NCI-H2107 treated with DMSO at 0.1 percent for 48 hours (cell line): ENCODE measurements at regions not wholly inside any gene's neighbourhood (a gene's known extent, or its start where the extent isn't known, plus 50 kb on each side); places are given as distances from the start of the nearest gene placed in this dataset.

Experiments used
- DNase-seq: peaks from one replicate; lab custom pipeline; 2025; ENCODE audit not compliant: unreplicated experiment; lab: John Stamatoyannopoulos, UW

DNA sequence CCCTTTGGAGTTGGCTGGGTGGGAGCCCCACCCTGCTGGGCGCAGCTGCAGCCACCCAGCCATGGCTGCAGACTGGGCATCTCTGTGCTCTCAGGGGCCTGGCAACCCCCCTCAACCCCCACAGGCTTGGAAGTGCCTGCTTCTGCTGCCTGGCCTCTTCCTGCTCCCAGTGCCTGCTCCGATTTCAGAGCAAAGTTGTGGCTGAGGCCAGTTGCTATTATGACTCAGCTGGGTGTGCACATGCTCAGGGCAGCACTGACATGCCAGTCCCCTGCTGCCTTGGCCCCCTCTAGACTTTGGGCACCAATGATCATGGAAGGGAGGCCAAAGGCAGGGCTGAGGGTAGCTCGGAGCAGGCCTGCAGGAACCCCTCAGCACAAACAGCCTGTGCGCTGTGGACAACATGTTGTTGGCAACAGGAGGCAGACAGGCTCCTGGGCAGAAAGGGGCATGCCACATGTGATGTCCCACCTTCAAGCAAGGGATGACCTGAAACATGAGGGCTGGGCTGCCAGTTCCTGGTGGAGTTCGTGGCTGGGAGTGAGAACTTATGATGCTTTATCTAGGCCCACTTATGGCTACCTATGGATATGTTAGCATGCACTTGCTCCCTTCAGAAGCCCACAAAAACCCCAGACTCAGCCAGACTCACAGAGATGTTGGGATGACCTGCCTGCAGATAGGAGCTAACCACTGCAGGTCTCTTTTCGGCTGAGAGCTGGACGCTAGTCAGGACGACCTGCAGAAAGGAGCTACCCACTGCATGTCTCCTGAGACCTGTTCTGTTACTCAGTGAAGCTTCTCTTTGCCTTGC, 96.4 kb upstream of the AMOTL1 start:
- DNase-seq: no peak

DNA sequence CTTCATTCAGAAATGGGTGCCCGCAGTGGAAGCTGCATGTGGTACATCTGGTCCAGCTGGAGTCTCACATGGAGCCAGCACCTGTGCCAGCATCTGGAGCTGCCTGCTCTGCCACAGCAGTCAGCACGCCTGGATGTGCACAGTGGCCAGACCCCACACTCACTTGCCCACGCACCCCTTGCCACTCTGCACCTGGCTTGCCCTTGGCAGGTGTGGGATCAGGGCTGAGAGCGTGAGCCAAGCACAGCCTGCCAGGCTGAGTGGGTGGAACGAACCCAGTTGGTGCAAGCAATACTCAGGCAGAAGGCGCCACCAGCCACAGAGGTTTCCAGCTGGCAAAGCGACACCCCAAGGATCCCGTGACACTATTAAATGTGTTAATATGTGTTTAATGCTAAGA, 95.5 kb upstream of the AMOTL1 start:
- no peak for DNase-seq

DNA sequence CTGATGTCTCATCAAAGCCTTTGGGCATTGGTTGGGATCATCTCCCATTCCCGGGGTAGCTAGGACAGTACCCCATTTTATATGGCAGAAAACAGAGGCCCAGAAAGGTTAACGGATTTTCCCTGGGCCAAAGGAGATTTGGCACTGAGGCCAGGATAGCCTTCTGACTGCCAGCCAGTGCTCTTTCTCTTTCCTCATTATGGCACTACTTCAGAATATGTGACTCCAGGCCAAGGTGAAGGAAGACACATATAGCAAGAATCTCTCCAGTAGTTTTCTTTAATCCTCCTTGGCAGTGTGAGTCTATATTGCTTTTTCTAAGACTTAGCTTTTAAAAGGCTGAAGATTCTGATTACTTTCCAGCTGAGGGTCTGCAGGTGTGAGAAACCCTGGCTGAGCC, 94.8 kb upstream of the AMOTL1 start:
- no peak for DNase-seq

DNA sequence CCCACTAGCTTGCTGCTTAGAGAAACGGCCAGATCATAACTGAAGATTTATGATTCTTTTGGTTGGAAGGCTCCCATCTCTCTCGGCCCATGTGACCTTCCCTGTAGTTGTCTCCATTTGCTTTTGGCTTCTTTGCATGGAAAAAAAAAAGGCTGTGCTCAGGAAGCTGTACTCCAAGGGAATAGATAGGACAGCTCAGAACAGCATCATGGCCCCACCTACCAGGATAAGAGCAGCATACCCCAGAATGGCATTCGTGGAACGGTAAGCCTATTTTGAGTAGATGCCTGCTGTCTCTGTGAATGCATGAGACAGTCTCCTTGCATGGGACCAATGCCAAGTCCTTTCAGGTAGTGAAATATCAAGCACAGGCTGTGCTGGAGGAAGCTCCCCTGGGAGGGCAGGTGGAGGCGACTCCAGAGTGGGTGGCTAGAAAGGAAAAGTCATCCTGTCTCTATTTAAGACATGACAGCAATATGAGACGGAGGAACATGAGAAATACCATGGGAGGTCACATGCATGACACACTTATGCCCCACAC, 94.1 kb upstream of the AMOTL1 start:
- DNase-seq: peak; percentile 87

DNA sequence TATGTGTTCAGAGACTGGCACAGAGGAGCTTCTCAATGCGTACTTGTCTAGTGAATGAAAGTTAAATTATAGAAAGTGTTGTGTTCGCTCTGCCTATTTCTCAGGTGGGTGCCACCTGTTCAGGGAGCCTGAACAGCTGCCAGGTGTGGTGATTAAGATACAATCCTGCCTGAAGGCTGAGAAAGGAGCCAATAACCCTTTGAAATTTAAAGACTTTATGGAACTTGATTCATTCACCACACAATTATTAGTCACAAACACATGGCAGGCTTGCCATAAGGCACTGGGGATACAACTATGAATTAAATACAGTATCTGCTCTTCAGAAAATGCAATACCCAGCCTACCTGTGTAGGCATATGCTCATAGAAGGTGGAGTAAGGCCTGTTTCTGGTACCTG, 92.9 kb upstream of the AMOTL1 start:
- peak; percentile 56 for DNase-seq

DNA sequence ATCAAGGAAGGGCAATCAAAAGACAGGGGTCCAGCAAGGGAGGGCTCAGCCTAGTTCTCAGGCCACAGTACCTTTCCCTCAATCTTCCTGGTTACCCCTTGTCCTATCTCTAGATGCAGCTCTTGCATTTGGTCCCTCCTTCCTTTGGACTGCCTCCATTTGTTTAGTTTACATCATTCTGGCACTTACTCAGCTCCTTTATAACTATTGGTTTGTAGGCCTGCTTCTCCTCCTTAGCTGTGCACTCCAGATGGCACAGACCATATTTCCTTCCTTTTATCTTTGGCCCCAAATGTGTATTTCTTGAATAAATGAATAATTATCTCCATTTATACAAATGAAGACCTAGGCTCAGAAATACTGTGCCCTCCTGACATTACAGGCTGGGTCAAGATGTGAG, 92.3 kb upstream of the AMOTL1 start:
- DNase-seq: no peak

DNA sequence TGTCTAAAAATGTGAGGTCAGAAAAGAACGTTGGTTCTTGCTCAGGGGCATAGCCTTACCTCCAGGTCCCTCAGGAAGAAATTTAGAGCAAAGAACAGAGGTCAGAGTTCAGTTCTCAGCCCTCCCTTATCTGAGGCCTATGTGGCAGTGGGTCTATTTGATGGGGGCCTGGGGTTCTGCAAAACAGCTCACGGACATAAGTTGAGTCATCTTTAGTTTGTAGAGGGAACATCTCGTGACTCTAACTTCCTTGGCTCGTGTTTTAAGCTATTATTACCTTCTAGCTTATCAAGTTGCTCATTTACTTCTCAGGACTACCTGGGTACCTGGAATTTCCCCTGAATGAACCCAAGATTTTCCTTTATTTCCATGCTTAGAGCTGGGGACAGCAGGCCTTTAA, 91.3 kb upstream of the AMOTL1 start:
- no peak for DNase-seq

DNA sequence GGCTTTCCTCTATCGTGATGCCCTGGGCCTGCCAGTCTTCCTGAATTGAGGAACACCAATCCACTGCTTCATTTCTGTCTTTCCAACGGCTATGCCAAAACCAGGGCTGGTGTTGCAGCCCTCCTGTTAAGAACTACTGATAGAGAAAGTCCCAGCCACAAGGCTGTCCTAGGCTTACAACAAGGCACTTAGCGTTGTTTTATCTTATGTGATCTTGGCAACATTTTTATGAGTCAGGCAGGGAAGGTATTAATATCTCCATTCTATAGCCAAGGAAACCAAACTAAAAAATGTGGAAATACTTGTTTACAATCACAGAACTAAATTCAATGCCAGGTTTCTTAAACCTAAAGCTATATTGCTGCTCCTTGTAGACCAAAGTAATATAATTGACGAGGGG, 89.9 kb upstream of the AMOTL1 start:
- DNase-seq: no peak

DNA sequence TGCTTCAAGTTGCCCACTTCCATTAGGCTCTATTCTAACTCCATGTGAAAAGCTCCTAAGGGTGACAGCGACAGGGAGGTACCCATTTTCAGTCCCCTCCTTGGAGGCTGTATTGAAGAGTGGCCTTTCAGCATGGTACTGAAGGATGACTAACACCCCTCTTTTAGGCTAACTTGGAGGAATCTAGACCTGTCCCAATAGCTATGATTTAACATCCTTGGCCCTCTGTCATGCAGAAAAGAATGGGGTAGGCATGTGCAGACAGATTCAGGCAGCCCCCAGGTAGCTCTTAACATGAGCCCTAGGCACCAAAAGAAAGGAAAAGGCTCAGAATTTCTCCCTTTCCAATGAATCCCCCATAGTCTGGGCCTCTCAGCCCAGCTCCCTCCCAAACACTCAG, 89.3 kb upstream of the AMOTL1 start:
- DNase-seq: no peak

DNA sequence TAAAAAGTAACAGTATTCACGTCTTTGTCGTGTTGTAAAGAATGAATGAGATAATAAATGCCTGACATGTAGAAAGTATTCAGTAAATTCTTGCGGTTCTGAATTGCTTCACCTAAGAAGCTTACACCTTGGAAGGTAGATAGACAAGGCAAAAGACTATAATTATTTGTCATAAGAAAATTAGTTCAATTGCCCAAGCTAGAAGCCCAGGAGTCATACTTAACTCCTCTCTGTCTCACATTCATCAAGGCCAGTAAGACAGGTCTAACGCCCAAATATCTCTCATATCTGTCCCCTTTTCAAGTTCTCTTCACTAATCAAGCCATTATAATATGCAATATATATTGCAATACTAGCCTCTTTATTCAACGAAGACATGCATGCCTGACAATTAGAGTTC, 87.7 kb upstream of the AMOTL1 start:
- DNase-seq: no peak

DNA sequence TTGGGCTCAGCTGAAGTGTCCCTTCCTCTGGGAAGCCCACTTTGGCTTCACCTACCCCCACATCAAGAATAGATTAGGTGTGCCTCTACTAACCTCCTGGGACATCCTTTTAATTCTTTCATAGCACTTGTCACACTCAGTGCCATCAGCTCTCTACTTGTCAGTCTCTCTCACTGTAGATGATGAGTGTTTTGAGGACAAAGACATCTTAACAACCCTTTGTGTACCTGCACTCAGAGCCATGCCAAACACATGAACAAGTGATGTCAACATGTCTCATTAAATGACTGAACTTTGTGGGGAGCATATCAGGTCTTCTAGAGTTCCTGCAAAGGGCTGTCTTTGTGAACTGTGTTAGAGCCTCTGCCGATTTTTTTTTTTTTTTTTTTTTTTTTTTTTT, 87.0 kb upstream of the AMOTL1 start:
- no peak for DNase-seq

DNA sequence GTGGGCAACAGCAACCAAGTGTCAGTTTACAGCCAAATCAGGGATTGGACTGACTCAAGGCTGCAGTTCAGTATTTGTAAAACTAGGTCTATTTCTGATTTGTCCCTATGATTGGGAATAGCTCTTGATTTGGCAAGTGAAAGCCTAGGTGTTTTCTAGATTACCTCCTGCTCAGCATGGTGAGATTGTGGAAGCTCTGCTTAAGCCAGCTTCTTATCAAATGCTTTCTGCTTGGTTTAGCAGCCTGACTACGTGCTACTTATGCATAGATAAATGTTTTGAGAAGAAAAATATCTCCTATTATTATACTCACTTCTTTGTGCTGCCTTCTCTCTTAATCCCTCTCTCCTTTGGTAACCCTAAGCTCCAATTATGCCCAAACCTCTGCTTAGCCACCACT, 86.3 kb upstream of the AMOTL1 start:
- no peak for DNase-seq

DNA sequence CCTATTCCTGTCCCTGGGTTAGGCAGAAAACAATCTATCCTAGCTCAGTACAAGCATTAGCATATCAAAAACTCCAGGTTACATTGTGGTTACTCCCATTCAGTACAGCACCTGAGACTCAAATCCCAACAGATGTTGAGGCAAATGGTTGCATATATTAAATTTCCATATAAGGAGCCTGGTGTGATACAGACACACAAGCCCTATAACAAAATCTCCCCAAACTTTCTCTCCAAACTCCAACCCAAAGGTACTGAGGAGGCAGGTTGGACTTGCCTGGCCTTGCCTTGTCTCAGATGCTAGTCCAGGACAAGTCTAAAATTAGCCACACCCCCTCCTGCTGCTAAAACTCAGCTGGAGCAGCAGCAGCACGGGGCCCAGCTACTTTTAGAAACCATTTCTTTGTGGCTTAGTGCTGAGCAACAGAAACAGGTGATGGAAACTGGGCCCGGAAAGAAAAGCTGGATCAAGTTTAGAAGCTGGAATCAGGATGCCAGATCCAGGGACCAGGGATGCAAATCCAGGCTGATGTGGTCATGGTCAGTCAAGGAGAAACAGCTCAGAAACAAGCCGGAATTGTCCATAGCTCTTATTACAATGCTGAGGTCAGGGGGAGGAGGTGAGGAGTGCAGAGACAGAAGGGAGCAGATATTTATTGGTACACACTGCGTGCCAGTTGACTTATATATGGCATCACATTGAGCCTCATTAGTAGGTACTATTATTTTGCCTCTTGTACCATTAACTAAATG, 73.7 kb upstream of the AMOTL1 start:
- DNase-seq: peak; percentile 67

DNA sequence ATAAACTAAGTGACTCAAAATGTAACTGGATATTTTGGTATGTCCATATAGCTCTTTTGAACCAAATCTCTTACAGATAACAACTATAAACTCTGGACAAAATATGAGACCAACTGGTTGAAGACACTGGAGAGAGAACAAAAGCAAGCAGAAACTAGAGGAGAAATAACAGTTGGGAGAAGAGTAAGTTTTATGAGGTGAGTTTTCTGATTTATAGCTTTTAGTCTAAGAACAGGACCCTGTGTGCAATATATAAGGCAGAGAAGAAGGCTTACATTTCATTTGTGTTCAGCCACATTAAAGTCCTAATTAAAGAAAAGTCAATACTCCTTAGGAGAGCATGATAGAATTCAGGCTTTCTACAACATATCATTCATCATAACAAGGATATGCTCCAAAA, 71.0 kb upstream of the AMOTL1 start:
- no peak for DNase-seq

DNA sequence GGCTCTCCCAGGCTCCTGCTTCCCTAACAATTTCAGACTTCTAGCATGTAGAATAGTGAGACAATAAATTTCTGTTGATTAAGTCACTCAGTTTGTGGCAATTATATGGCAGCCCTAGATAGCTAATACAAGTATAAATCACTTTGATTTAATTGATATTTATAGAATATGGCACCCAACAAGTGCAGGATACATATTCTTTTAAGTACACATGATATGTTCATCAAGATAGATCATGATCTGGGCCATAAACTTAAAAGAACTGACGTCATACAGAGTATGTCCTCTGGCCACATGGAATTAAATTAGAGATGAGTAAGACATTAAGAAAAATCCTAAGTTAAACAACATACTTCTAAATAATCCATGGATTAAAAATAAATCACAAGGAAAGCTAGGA, 67.5 kb upstream of the AMOTL1 start:
- DNase-seq: no peak

DNA sequence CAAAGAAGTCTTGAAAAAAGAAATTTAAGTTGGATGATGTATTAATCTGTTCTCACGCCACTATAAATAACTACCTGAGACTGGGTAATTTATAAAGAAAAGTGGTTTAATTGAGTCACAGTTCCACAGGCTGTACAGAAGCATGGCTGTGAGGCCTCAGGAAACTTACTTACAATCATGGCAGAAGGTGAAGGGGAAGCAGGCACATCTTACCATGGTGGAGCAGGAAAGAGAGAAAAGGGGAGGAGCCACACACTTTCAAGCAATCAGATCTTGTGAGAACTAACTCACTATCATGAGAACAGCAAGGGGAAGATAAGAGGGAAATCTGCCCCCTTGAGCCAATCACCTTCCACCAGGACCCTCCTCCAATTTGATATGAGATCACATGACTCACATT, 65.7 kb upstream of the AMOTL1 start:
- DNase-seq: no peak

DNA sequence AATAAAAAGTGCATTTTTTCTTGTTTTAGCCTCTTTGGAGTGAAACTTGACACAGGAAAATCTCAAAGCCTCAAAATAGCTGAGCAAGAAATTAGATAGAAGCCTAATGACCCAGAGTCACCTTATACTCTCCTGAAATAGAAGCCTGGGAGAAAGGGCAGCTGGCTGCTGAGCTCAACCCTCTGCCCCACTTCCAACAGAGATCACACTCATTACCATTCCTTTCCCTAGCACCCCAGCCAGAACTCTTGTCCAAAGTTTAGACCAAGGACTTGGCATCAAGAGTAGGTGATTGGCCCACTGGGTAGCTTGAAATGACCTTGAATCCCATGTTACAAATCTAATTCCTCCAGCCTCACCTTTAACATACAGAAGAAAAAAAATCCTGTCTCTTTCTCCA, 62.7 kb upstream of the AMOTL1 start:
- DNase-seq: no peak

DNA sequence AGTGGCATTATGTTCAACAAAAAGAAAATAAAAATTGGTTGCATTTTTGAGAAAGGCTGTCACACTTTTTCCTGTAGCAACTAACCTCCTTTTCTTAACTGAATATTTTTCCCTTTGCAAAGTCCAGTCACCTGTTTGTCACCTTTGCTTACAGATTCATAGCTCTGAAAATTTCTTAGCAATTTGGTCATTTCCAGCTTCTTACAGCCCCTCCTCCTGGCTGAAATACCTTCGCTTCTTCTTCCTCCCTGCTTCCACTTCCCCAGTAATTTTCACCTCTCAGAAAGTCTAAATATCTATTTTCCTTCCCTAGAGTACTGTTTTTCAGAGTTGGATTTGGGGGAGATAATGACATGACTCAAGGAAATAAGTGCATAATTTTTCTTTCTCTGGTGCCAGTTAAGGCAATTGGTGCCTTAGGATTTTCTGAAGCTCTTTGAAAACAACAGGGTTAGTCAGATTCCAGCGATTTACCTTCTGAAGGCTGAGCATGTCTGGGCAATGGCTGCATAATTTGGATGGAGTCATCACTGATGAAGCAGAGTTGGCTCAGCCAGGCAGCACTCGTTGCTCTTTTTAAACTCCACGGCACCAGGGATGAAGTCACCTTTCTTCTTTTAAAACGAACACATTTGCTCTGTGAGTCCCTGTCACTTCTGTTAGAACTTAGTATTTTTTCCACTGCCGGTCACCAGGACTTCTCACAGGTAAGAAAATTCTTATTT, 62.1 kb upstream of the AMOTL1 start:
- DNase-seq: no peak

DNA sequence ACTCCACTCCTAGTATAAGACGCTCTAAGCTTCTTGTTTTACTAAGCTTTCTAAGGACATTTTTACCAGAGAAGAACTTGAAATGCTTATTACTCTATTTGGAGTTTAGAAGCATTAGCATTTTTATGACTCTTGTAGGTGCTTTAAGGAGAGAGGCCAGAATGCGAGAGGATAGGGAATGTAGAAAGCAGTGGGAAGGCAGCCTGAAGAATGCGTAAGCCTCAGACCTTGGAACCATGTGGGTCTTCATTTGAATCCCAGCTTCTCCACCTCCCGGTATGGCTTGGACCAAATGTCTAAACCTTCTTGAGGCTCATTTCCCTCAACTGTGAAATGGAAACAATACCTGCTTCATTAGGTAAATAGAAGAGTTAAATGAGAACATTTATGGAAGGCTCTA, 60.0 kb upstream of the AMOTL1 start:
- no peak for DNase-seq

DNA sequence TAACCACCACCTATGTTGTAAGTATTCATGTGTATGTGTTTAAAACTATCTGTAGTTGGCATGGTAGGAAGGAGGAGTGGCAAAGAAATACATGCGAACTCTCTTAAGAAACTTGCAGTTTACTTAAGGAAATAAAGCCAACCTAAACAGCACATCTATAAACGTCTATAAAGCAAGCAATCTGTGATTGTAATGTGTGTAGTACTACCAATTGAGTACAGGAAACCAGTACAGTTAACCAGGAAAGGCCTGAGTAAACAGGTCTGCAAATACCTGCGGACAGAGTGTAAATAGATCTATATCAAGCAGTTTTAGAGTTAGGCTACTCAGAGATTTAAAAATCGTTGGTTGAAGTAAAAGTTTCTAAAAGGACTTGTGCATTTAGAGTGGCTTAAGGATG, 59.5 kb upstream of the AMOTL1 start:
- DNase-seq: no peak

DNA sequence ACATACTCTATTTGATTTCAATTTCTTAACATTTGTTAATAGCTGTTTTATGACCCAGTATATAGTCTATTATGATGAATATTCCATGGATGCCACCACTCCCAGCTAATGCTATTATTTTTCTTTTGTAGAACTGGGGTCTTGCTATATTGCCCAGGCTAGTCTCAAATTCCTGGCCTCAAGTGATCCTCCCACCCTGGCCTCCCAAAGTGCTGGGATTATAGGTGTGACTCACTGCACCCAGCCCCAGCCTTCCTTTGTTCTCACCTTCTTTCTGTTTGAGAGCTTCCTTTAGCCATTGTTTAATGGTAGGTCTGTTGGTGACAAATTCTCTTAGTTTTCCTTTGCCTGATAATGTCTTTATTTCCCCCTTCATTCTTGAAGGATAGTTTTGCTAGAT, 52.9 kb upstream of the AMOTL1 start:
- DNase-seq: no peak

DNA sequence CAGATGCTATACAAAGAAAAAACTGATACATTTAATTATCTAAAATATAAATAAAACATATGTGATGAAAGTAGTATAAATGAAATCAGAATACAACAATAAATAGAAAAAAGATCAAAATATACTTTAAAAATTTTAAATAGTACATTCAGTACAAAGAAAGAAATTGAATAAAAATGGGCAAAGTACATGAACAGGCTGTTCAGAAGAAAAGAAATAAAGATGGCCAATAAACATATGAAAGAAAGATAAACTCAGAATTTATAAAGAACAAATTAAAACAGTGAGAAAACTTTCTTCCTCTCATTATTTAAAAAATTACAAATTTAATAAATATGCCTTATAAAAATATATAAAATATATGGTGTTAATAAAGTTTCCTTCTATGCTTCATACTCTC, 50.5 kb upstream of the AMOTL1 start:
- DNase-seq: no peak
